ENCODE measurements at regions not wholly inside any gene's neighbourhood (a gene's known extent, or its start where the extent isn't known, plus 50 kb on each side); places are given as distances from the start of the nearest gene placed in this dataset.

- TF ChIP-seq, protein P1, sequence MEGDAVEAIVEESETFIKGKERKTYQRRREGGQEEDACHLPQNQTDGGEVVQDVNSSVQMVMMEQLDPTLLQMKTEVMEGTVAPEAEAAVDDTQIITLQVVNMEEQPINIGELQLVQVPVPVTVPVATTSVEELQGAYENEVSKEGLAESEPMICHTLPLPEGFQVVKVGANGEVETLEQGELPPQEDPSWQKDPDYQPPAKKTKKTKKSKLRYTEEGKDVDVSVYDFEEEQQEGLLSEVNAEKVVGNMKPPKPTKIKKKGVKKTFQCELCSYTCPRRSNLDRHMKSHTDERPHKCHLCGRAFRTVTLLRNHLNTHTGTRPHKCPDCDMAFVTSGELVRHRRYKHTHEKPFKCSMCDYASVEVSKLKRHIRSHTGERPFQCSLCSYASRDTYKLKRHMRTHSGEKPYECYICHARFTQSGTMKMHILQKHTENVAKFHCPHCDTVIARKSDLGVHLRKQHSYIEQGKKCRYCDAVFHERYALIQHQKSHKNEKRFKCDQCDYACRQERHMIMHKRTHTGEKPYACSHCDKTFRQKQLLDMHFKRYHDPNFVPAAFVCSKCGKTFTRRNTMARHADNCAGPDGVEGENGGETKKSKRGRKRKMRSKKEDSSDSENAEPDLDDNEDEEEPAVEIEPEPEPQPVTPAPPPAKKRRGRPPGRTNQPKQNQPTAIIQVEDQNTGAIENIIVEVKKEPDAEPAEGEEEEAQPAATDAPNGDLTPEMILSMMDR (IDR thresholded peaks at IDR 0.05; ENCODE audit: borderline replicate concordance, insufficient read depth, low read depth, low read length): no peak
- H3K4me3 ChIP-seq (ENCODE audit: low read depth, low read length): no peak overlapping the region
Measured at GRCh38 chr4:148814030-148814429, 371.8 kb upstream of the NR3C2 start.

- no peak overlapping the region for H3K4me3 ChIP-seq (ENCODE audit: low read depth, low read length)
- TF ChIP-seq, protein P1 (IDR thresholded peaks at IDR 0.05; ENCODE audit: borderline replicate concordance, insufficient read depth, low read depth, low read length): no peak
Measured at GRCh38 chr4:148813289-148813688, 371.1 kb upstream of the NR3C2 start.

- H3K4me3 ChIP-seq (ENCODE audit: low read depth, low read length): no peak overlapping the region
- TF ChIP-seq, protein P1 (IDR thresholded peaks at IDR 0.05; ENCODE audit: borderline replicate concordance, insufficient read depth, low read depth, low read length): no peak
Measured at GRCh38 chr4:148812101-148812500, 369.9 kb upstream of the NR3C2 start.

DNA sequence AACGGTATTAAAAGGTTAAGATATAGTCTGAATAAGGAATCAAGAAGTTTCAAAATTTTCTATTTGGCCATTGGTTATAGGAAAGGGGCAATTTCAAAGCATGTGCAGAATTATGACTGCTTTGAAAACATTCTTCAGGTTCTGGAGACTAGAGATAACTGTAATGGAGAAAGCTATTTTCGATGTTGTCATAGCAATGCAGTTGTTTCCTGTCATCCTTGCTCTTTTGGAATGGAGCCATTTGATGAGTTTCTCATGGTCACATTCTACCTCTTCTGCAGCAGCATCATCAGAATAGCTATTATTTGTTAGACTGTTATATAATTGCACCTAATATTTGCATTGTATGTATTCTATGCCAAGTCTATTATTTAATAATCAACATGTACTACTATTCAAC, 368.2 kb upstream of the NR3C2 start:
- TF ChIP-seq, protein P1 (IDR thresholded peaks at IDR 0.05; ENCODE audit: borderline replicate concordance, insufficient read depth, low read depth, low read length): no peak
- no peak overlapping the region for H3K4me3 ChIP-seq (ENCODE audit: low read depth, low read length)

- no peak overlapping the region for H3K4me3 ChIP-seq (ENCODE audit: low read depth, low read length)
- TF ChIP-seq, protein P1 (IDR thresholded peaks at IDR 0.05; ENCODE audit: borderline replicate concordance, insufficient read depth, low read depth, low read length): no peak
Measured at GRCh38 chr4:148808416-148808815, 366.2 kb upstream of the NR3C2 start.

DNA sequence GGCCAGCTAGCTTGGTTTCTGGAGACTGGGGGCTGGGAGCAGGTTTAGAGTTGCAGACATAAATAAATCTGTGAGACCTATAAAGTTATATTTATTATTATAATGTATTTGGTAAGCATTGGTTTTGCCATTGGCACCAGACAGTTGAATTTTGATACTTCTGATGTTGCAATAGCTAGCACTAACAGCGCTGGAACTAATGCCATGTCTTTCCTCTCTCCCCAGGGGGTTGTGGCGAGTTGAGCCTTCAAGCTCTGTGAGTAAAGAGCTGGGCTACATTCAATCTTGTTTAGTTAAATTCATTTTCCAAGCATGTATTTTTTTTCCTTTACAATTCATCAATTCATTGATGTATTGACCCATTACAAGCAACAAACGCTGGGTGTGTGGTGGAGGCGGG, 358.7 kb upstream of the NR3C2 start:
- no peak overlapping the region for H3K4me3 ChIP-seq (ENCODE audit: low read depth, low read length)
- TF ChIP-seq, protein P1 (IDR thresholded peaks at IDR 0.05; ENCODE audit: borderline replicate concordance, insufficient read depth, low read depth, low read length): no peak

DNA sequence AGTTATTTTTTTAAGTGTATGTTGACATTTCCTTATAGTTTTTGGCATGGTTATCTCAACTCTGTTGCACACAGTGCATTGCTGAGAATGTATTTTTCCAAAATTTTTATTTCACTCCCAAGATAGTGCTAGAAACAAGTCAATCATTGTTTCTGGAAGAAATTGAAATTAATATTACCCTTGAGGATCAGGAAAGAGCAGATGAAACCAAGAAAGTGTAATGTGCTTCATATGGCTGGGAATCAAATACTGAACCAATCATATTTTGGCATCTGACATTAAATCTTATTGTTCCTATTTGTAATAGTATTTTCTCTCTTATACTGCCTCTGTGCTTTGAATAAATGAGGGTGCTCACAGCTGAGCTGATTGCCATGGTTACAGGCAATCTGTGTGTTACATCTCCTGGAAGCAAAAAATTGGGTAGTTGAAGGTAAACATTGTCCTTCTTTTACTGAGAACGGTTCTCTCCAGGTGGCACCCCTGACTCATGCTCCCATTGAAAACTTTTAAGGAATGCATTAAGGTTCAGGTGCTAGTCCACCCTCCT, 358.2 kb upstream of the NR3C2 start:
- TF ChIP-seq, protein P1 (IDR thresholded peaks at IDR 0.05; ENCODE audit: borderline replicate concordance, insufficient read depth, low read depth, low read length): no peak
- H3K4me3 ChIP-seq (ENCODE audit: low read depth, low read length): no peak overlapping the region
